ENCODE measurements at regions not wholly inside any gene's neighbourhood (a gene's known extent, or its start where the extent isn't known, plus 50 kb on each side); places are given as distances from the start of the nearest gene placed in this dataset.

GRCh38 chr1:213617133-213617532 lies 370.6 kb upstream of the PROX1 start:
- Histone ChIP-seq H4K20me1 (ENCODE audit: low read length) (no peaks in the 10 kb centered on the region), H3K4me1 (ENCODE audit: insufficient read depth, low read length) (no peaks in the 10 kb centered on the region), H3K9me2 (replicated peaks; ENCODE audit: low read length) (no peaks in the 10 kb centered on the region), H3K4me2 (ENCODE audit: low read length) (no peak overlapping the region), H3K36me3 (ENCODE audit: low read depth, low read length) (no peaks in the 10 kb centered on the region), H3K9me3 (ENCODE audit: low read length) (no peaks in the 10 kb centered on the region), H2AFZ (ENCODE audit: low read length) (no peak overlapping the region), H3K9ac (ENCODE audit: low read length) (no peak overlapping the region), H3K4me3 (ENCODE audit: low read length) (no peak overlapping the region), H3F3A (ENCODE audit: low read length, unreplicated experiment) (no peaks in the 10 kb centered on the region), H3K27ac (ENCODE audit: low read length) (no peak overlapping the region), H3K27me3 (ENCODE audit: low read length) (peaks cover 57% of the 10 kb centered on the region), H3K79me2 (ENCODE audit: low read length) (no peaks in the 10 kb centered on the region)
- ChIA-PET CTCF (no interaction called here), POLR2A (ENCODE audit: unreplicated experiment) (no interaction called here)
- BruUV-seq (replicated peaks): no TSS peak
- intact Hi-C loops (cut with micrococcal nuclease): no loop called here
- ATAC-seq (no peak), DNase-seq (no peak)
- no peak for TF ChIP-seq CTCF (conservative IDR thresholded peaks at IDR 0.05; ENCODE audit: low read depth, low read length)

- Histone ChIP-seq H3K27me3 (ENCODE audit: low read length) (peaks cover 60% of the 10 kb centered on the region), H3K9me2 (replicated peaks; ENCODE audit: low read length) (no peaks in the 10 kb centered on the region), H4K20me1 (ENCODE audit: low read length) (no peaks in the 10 kb centered on the region), H3F3A (ENCODE audit: low read length, unreplicated experiment) (no peaks in the 10 kb centered on the region), H3K79me2 (ENCODE audit: low read length) (no peaks in the 10 kb centered on the region), H3K4me2 (ENCODE audit: low read length) (no peak overlapping the region), H3K9me3 (ENCODE audit: low read length) (no peaks in the 10 kb centered on the region), H3K27ac (ENCODE audit: low read length) (no peak overlapping the region), H3K4me3 (ENCODE audit: low read length) (no peak overlapping the region), H2AFZ (ENCODE audit: low read length) (no peak overlapping the region), H3K9ac (ENCODE audit: low read length) (no peak overlapping the region), H3K4me1 (ENCODE audit: insufficient read depth, low read length) (no peaks in the 10 kb centered on the region), H3K36me3 (ENCODE audit: low read depth, low read length) (no peaks in the 10 kb centered on the region)
- CTCF ChIA-PET: no interaction called here
- POLR2A ChIA-PET (ENCODE audit: unreplicated experiment): no interaction called here
- BruUV-seq (replicated peaks): no TSS peak
- intact Hi-C loops (cut with micrococcal nuclease): no loop called here
- no peak for TF ChIP-seq EZH2 (IDR thresholded peaks at IDR 0.05; ENCODE audit: low read length, unreplicated experiment)
- TF ChIP-seq EZH2phosphoT487 (IDR thresholded peaks at IDR 0.05; ENCODE audit: borderline replicate concordance, low read length): no peak
- TF ChIP-seq CTCF (conservative IDR thresholded peaks at IDR 0.05; ENCODE audit: low read depth, low read length): no peak
- DNase-seq (no peak), ATAC-seq (no peak)
These were observed 369.7 kb upstream of the PROX1 start for GRCh38 chr1:213618094-213618493.

- H3K4me1 ChIP-seq (ENCODE audit: insufficient read depth, low read length): no peaks in the 10 kb centered on the region
- H3F3A ChIP-seq (ENCODE audit: low read length, unreplicated experiment): no peaks in the 10 kb centered on the region
- no peak overlapping the region for H3K4me2 ChIP-seq (ENCODE audit: low read length)
- intact Hi-C loops (cut with micrococcal nuclease): no loop called here
- no peaks in the 10 kb centered on the region for H3K9me3 ChIP-seq (ENCODE audit: low read length)
- no peak overlapping the region for H2AFZ ChIP-seq (ENCODE audit: low read length)
- H3K9ac ChIP-seq (ENCODE audit: low read length): no peak overlapping the region
- TF ChIP-seq EZH2 (IDR thresholded peaks at IDR 0.05; ENCODE audit: low read length, unreplicated experiment): no peak
- no peak for TF ChIP-seq EZH2phosphoT487 (IDR thresholded peaks at IDR 0.05; ENCODE audit: borderline replicate concordance, low read length)
- no peak for TF ChIP-seq CTCF (conservative IDR thresholded peaks at IDR 0.05; ENCODE audit: low read depth, low read length)
- H3K36me3 ChIP-seq (ENCODE audit: low read depth, low read length): no peaks in the 10 kb centered on the region
- no peak for DNase-seq
- H3K27me3 ChIP-seq (ENCODE audit: low read length): peaks cover 60% of the 10 kb centered on the region
- H4K20me1 ChIP-seq (ENCODE audit: low read length): no peaks in the 10 kb centered on the region
- CTCF ChIA-PET: no interaction called here
- H3K79me2 ChIP-seq (ENCODE audit: low read length): no peaks in the 10 kb centered on the region
- no peak for ATAC-seq
- no peak overlapping the region for H3K27ac ChIP-seq (ENCODE audit: low read length)
- no peaks in the 10 kb centered on the region for H3K9me2 ChIP-seq (replicated peaks; ENCODE audit: low read length)
- no TSS peak for BruUV-seq (replicated peaks)
- POLR2A ChIA-PET (ENCODE audit: unreplicated experiment): no interaction called here
- H3K4me3 ChIP-seq (ENCODE audit: low read length): no peak overlapping the region
These were observed 368.7 kb upstream of the PROX1 start for GRCh38 chr1:213619026-213619425.

All from PC-3 (cell line).